T-helper 2 cell treated with Interferon-gamma antibody and Interleukin-4, amounts not matched to agents 5 μg/mL and 100 μg/mL, for 36 hours (primary cell): ENCODE measurements at regions not wholly inside any gene's neighbourhood (a gene's known extent, or its start where the extent isn't known, plus 50 kb on each side); places are given as distances from the start of the nearest gene placed in this dataset.

Experiments used
- DNase-seq: peaks from one replicate; pipeline ENCODE4 v3.0.0; 2021; ENCODE audit warnings: low spot score
- H3K27ac Mint-ChIP-seq: one replicate; pipeline ENCODE4 v1.8.0; 2021; ENCODE audit warnings: mild to moderate bottlenecking, mixed read lengths
- H3K27me3 Mint-ChIP-seq: one replicate; pipeline ENCODE4 v1.8.0; 2021; ENCODE audit warnings: low read depth, mixed read lengths
- H3K36me3 Mint-ChIP-seq: one replicate; pipeline ENCODE4 v1.8.0; 2021; ENCODE audit warnings: low read depth, mixed read lengths
- H3K4me1 Mint-ChIP-seq: one replicate; pipeline ENCODE4 v1.8.0; 2021; ENCODE audit warnings: low read depth, mixed read lengths
- H3K4me3 Mint-ChIP-seq: one replicate; pipeline ENCODE4 v1.8.0; 2022; ENCODE audit warnings: mild to moderate bottlenecking, moderate library complexity, mixed read lengths
- H3K9me3 Mint-ChIP-seq: one replicate; pipeline ENCODE4 v1.8.0; 2021; ENCODE audit warnings: mixed read lengths

GRCh38 chr2:16014802-16015201 lies 74.5 kb downstream of the MYCN start:
- Mint-ChIP-seq H3K4me1 (no peaks in the 10 kb centered on the region), H3K36me3 (no peaks in the 10 kb centered on the region), H3K9me3 (no peaks in the 10 kb centered on the region), H3K27me3 (peaks cover 29% of the 10 kb centered on the region), H3K27ac (no peak overlapping the region), H3K4me3 (no peak overlapping the region)
- DNase-seq: no peak

GRCh38 chr2:16014041-16014787 lies 73.9 kb downstream of the MYCN start:
- H3K27me3 Mint-ChIP-seq: peaks cover 29% of the 10 kb centered on the region
- DNase-seq: no peak
- no peaks in the 10 kb centered on the region for H3K36me3 Mint-ChIP-seq
- H3K4me3 Mint-ChIP-seq: no peak overlapping the region
- H3K4me1 Mint-ChIP-seq: no peaks in the 10 kb centered on the region
- no peak overlapping the region for H3K27ac Mint-ChIP-seq
- no peaks in the 10 kb centered on the region for H3K9me3 Mint-ChIP-seq

GRCh38 chr2:16013359-16013911 lies 73.1 kb downstream of the MYCN start:
- Mint-ChIP-seq H3K4me3 (no peak overlapping the region), H3K27ac (peak overlapping the region; percentile 2), H3K4me1 (no peaks in the 10 kb centered on the region), H3K27me3 (peaks cover 29% of the 10 kb centered on the region), H3K9me3 (no peaks in the 10 kb centered on the region), H3K36me3 (no peaks in the 10 kb centered on the region)
- DNase-seq: no peak

- no peak for DNase-seq
- no peaks in the 10 kb centered on the region for H3K9me3 Mint-ChIP-seq
- no peak overlapping the region for H3K4me3 Mint-ChIP-seq
- H3K27me3 Mint-ChIP-seq: peaks cover 29% of the 10 kb centered on the region
- H3K27ac Mint-ChIP-seq: no peak overlapping the region
- H3K36me3 Mint-ChIP-seq: no peaks in the 10 kb centered on the region
- H3K4me1 Mint-ChIP-seq: no peaks in the 10 kb centered on the region
Measured at GRCh38 chr2:16012626-16013358, 72.4 kb downstream of the MYCN start.

GRCh38 chr2:16012029-16012596 lies 71.8 kb downstream of the MYCN start:
- no peaks in the 10 kb centered on the region for H3K9me3 Mint-ChIP-seq
- no peak overlapping the region for H3K27ac Mint-ChIP-seq
- no peaks in the 10 kb centered on the region for H3K36me3 Mint-ChIP-seq
- H3K27me3 Mint-ChIP-seq: peaks cover 29% of the 10 kb centered on the region
- no peak overlapping the region for H3K4me3 Mint-ChIP-seq
- no peaks in the 10 kb centered on the region for H3K4me1 Mint-ChIP-seq
- DNase-seq: no peak

GRCh38 chr2:16011621-16011960 lies 71.2 kb downstream of the MYCN start:
- no peak overlapping the region for H3K27ac Mint-ChIP-seq
- peaks cover 29% of the 10 kb centered on the region for H3K27me3 Mint-ChIP-seq
- DNase-seq: no peak
- no peaks in the 10 kb centered on the region for H3K36me3 Mint-ChIP-seq
- no peak overlapping the region for H3K4me3 Mint-ChIP-seq
- no peaks in the 10 kb centered on the region for H3K9me3 Mint-ChIP-seq
- no peaks in the 10 kb centered on the region for H3K4me1 Mint-ChIP-seq

GRCh38 chr2:16010951-16011620 lies 70.7 kb downstream of the MYCN start:
- no peaks in the 10 kb centered on the region for H3K9me3 Mint-ChIP-seq
- H3K4me1 Mint-ChIP-seq: no peaks in the 10 kb centered on the region
- H3K27me3 Mint-ChIP-seq: peaks cover 29% of the 10 kb centered on the region
- H3K27ac Mint-ChIP-seq: no peak overlapping the region
- no peak for DNase-seq
- no peaks in the 10 kb centered on the region for H3K36me3 Mint-ChIP-seq
- no peak overlapping the region for H3K4me3 Mint-ChIP-seq

GRCh38 chr2:16010011-16010410 lies 69.7 kb downstream of the MYCN start:
- H3K27me3 Mint-ChIP-seq: peaks cover 24% of the 10 kb centered on the region
- no peaks in the 10 kb centered on the region for H3K9me3 Mint-ChIP-seq
- H3K4me1 Mint-ChIP-seq: no peaks in the 10 kb centered on the region
- DNase-seq: no peak
- H3K27ac Mint-ChIP-seq: no peak overlapping the region
- H3K4me3 Mint-ChIP-seq: no peak overlapping the region
- H3K36me3 Mint-ChIP-seq: no peaks in the 10 kb centered on the region

GRCh38 chr2:16009560-16009959 lies 69.2 kb downstream of the MYCN start:
- Mint-ChIP-seq H3K27me3 (peaks cover 19% of the 10 kb centered on the region), H3K27ac (no peak overlapping the region), H3K4me1 (no peaks in the 10 kb centered on the region), H3K9me3 (no peaks in the 10 kb centered on the region), H3K36me3 (no peaks in the 10 kb centered on the region), H3K4me3 (no peak overlapping the region)
- no peak for DNase-seq

- peaks cover 13% of the 10 kb centered on the region for H3K27me3 Mint-ChIP-seq
- no peaks in the 10 kb centered on the region for H3K9me3 Mint-ChIP-seq
- H3K4me3 Mint-ChIP-seq: no peak overlapping the region
- no peaks in the 10 kb centered on the region for H3K4me1 Mint-ChIP-seq
- H3K27ac Mint-ChIP-seq: no peak overlapping the region
- H3K36me3 Mint-ChIP-seq: no peaks in the 10 kb centered on the region
- DNase-seq: no peak
Measured at GRCh38 chr2:16008856-16009255, 68.5 kb downstream of the MYCN start.

GRCh38 chr2:16008331-16008850 lies 68.0 kb downstream of the MYCN start:
- no peaks in the 10 kb centered on the region for H3K4me1 Mint-ChIP-seq
- no peak overlapping the region for H3K27ac Mint-ChIP-seq
- H3K9me3 Mint-ChIP-seq: no peaks in the 10 kb centered on the region
- no peak for DNase-seq
- peaks cover 9% of the 10 kb centered on the region for H3K27me3 Mint-ChIP-seq
- no peaks in the 10 kb centered on the region for H3K36me3 Mint-ChIP-seq
- H3K4me3 Mint-ChIP-seq: no peak overlapping the region

GRCh38 chr2:16007167-16007934 lies 67.0 kb downstream of the MYCN start:
- H3K36me3 Mint-ChIP-seq: no peaks in the 10 kb centered on the region
- no peak overlapping the region for H3K27ac Mint-ChIP-seq
- peaks cover 1% of the 10 kb centered on the region for H3K27me3 Mint-ChIP-seq
- no peaks in the 10 kb centered on the region for H3K4me1 Mint-ChIP-seq
- no peak for DNase-seq
- no peak overlapping the region for H3K4me3 Mint-ChIP-seq
- no peaks in the 10 kb centered on the region for H3K9me3 Mint-ChIP-seq

- DNase-seq: no peak
- H3K27me3 Mint-ChIP-seq: no peaks in the 10 kb centered on the region
- no peaks in the 10 kb centered on the region for H3K9me3 Mint-ChIP-seq
- no peaks in the 10 kb centered on the region for H3K36me3 Mint-ChIP-seq
- H3K4me1 Mint-ChIP-seq: no peaks in the 10 kb centered on the region
- no peak overlapping the region for H3K4me3 Mint-ChIP-seq
- H3K27ac Mint-ChIP-seq: no peak overlapping the region
Measured at GRCh38 chr2:16006537-16007166, 66.3 kb downstream of the MYCN start.
